ENCODE measurements at regions not wholly inside any gene's neighbourhood (a gene's known extent, or its start where the extent isn't known, plus 50 kb on each side); places are given as distances from the start of the nearest gene placed in this dataset.
"Not testable (repeated sequence)": the region's sequence is repeated elsewhere in the genome, so short reads cannot be mapped to it uniquely, and the experiment has no call there.

- no peak overlapping the region for H3K27ac Mint-ChIP-seq (ENCODE audit: unreplicated experiment)
- Histone ChIP-seq H3K4me3 (ENCODE audit: low read depth, low read length) (no peak overlapping the region), H3K4me1 (no peaks in the 10 kb centered on the region), H3K36me3 (ENCODE audit: control insufficient read depth, insufficient read depth, low read length) (no peaks in the 10 kb centered on the region), H3K9me3 (peaks cover 8% of the 10 kb centered on the region), H3K27me3 (replicated peaks; ENCODE audit: control insufficient read depth, insufficient read depth, low read length) (no peaks in the 10 kb centered on the region)
- TF ChIP-seq CTCF (IDR thresholded peaks at IDR 0.05; ENCODE audit: insufficient read depth in 1 of 2, low read depth in 1 of 2, low read length in 1 of 2, severe bottlenecking in 1 of 2, unreplicated experiment in 1 of 2), result no peak
- H3K4me3 Mint-ChIP-seq (ENCODE audit: unreplicated experiment), result no peak overlapping the region
- H3K4me1 Mint-ChIP-seq (ENCODE audit: low read depth, unreplicated experiment), result no peaks in the 10 kb centered on the region
- DNase-seq, result no peak
- BruUV-seq (replicated peaks), result no TSS peak
- intact Hi-C loops (cut with micrococcal nuclease; ENCODE audit: unreplicated experiment), result no loop called here
- POLR2A ChIA-PET, result no interaction called here
- H3K9me3 Mint-ChIP-seq (ENCODE audit: unreplicated experiment), result peaks cover 10% of the 10 kb centered on the region
- no peaks in the 10 kb centered on the region for H3K36me3 Mint-ChIP-seq (ENCODE audit: insufficient read depth, unreplicated experiment)
- no peaks in the 10 kb centered on the region for H3K27me3 Mint-ChIP-seq (ENCODE audit: insufficient read depth, unreplicated experiment)
- CTCF ChIA-PET, result no interaction called here
Observed at GRCh38 chr12:92395322-92395721, 249.7 kb upstream of the BTG1 start.

GRCh38 chr12:92394895-92395294 is 249.2 kb upstream of the BTG1 start:
- no TSS peak for BruUV-seq (replicated peaks)
- CTCF ChIA-PET, result no interaction called here
- H3K9me3 Mint-ChIP-seq (ENCODE audit: unreplicated experiment), result peaks cover 10% of the 10 kb centered on the region

GRCh38 chr12:92393504-92393903 is 247.9 kb upstream of the BTG1 start:
- Mint-ChIP-seq H3K36me3 (ENCODE audit: insufficient read depth, unreplicated experiment) (no peaks in the 10 kb centered on the region), H3K4me3 (ENCODE audit: unreplicated experiment) (no peak overlapping the region), H3K27me3 (ENCODE audit: insufficient read depth, unreplicated experiment) (no peaks in the 10 kb centered on the region), H3K27ac (ENCODE audit: unreplicated experiment) (no peak overlapping the region), H3K9me3 (ENCODE audit: unreplicated experiment) (peaks cover 10% of the 10 kb centered on the region), H3K4me1 (ENCODE audit: low read depth, unreplicated experiment) (no peaks in the 10 kb centered on the region)
- no TSS peak for BruUV-seq (replicated peaks)
- Histone ChIP-seq H3K36me3 (ENCODE audit: control insufficient read depth, insufficient read depth, low read length) (no peaks in the 10 kb centered on the region), H3K27me3 (replicated peaks; ENCODE audit: control insufficient read depth, insufficient read depth, low read length) (no peaks in the 10 kb centered on the region), H3K4me3 (ENCODE audit: low read depth, low read length) (no peak overlapping the region), H3K9me3 (peaks cover 8% of the 10 kb centered on the region), H3K4me1 (no peaks in the 10 kb centered on the region)
- CTCF ChIA-PET, result no interaction called here
- intact Hi-C loops (cut with micrococcal nuclease; ENCODE audit: unreplicated experiment), result no loop called here
- POLR2A ChIA-PET, result no interaction called here
- no peak for TF ChIP-seq CTCF (IDR thresholded peaks at IDR 0.05; ENCODE audit: insufficient read depth in 1 of 2, low read depth in 1 of 2, low read length in 1 of 2, severe bottlenecking in 1 of 2, unreplicated experiment in 1 of 2)
- DNase-seq, result no peak

More at GRCh38 chr12:92394895-92395294, 249.2 kb upstream of the BTG1 start:
- Histone ChIP-seq H3K27me3 (replicated peaks; ENCODE audit: control insufficient read depth, insufficient read depth, low read length) (no peaks in the 10 kb centered on the region), H3K4me1 (no peaks in the 10 kb centered on the region), H3K36me3 (ENCODE audit: control insufficient read depth, insufficient read depth, low read length) (no peaks in the 10 kb centered on the region), H3K9me3 (peaks cover 8% of the 10 kb centered on the region), H3K4me3 (ENCODE audit: low read depth, low read length) (no peak overlapping the region)
- Mint-ChIP-seq H3K27me3 (ENCODE audit: insufficient read depth, unreplicated experiment) (no peaks in the 10 kb centered on the region), H3K4me3 (ENCODE audit: unreplicated experiment) (no peak overlapping the region), H3K36me3 (ENCODE audit: insufficient read depth, unreplicated experiment) (no peaks in the 10 kb centered on the region), H3K27ac (ENCODE audit: unreplicated experiment) (no peak overlapping the region), H3K4me1 (ENCODE audit: low read depth, unreplicated experiment) (no peaks in the 10 kb centered on the region)
- no peak for TF ChIP-seq CTCF (IDR thresholded peaks at IDR 0.05; ENCODE audit: insufficient read depth in 1 of 2, low read depth in 1 of 2, low read length in 1 of 2, severe bottlenecking in 1 of 2, unreplicated experiment in 1 of 2)
- DNase-seq, result no peak
- intact Hi-C loops (cut with micrococcal nuclease; ENCODE audit: unreplicated experiment), result no loop called here
- POLR2A ChIA-PET, result no interaction called here

GRCh38 chr12:92391726-92392125 is 246.1 kb upstream of the BTG1 start:
- POLR2A ChIA-PET; H3K4me1 Mint-ChIP-seq (ENCODE audit: low read depth, unreplicated experiment); H3K36me3 Mint-ChIP-seq (ENCODE audit: insufficient read depth, unreplicated experiment); CTCF ChIA-PET; H3K27me3 Mint-ChIP-seq (ENCODE audit: insufficient read depth, unreplicated experiment); H3K27me3 ChIP-seq (replicated peaks; ENCODE audit: control insufficient read depth, insufficient read depth, low read length); H3K36me3 ChIP-seq (ENCODE audit: control insufficient read depth, insufficient read depth, low read length); BruUV-seq (replicated peaks); H3K4me3 Mint-ChIP-seq (ENCODE audit: unreplicated experiment); DNase-seq; H3K9me3 ChIP-seq; H3K4me1 ChIP-seq; intact Hi-C loops (cut with micrococcal nuclease; ENCODE audit: unreplicated experiment); H3K27ac Mint-ChIP-seq (ENCODE audit: unreplicated experiment); H3K4me3 ChIP-seq (ENCODE audit: low read depth, low read length): not testable (repeated sequence)
- peaks cover 17% of the 10 kb centered on the region for H3K9me3 Mint-ChIP-seq (ENCODE audit: unreplicated experiment)

Measured in Caco-2 (cell line).